HCT116 (cell line): ENCODE measurements at regions not wholly inside any gene's neighbourhood (a gene's known extent, or its start where the extent isn't known, plus 50 kb on each side); places are given as distances from the start of the nearest gene placed in this dataset.

ENCODE experiments used
- ATAC-seq: fragments of 200-7000 bp; cut with Tn5 transposase; 2 replicates; pipeline ENCODE4 v1.9.1; 2020; ENCODE audit warnings: mild to moderate bottlenecking, moderate library complexity
- BruUV-seq: library from RNA; stranded (reverse); fragments of 400-500 nt; replicated peaks from 2 replicates; lab custom pipeline; 2021; lab: Mats Ljungman, UMichigan
- CTCF ChIA-PET: fragments of 300-600 bp; sonication (Branson Sonifier 250); formaldehyde crosslinking; loops from one replicate; lab custom pipeline; 2021; ENCODE audit warnings: antibody characterized with exemption; lab: Charles Lee
- POLR2A ChIA-PET: fragments of 300-600, 350-600 bp; sonication (Branson Sonifier 250); formaldehyde crosslinking; loops from one replicate; lab custom pipeline; 2021; ENCODE audit warnings: antibody characterized with exemption; lab: Charles Lee
- RAD21 ChIA-PET, 2 experiments: fragments of 300-600 bp; sonication (Branson Sonifier 250); formaldehyde crosslinking; loops; one replicate each; lab custom pipeline; 2023; ENCODE audit warnings: low total read pairs in 2 of 2; ENCODE audit not compliant: uncharacterized antibody in 2 of 2, unreplicated experiment in 2 of 2, low non-redundant PET in 1 of 2; lab: Charles Lee
- DNase-seq: peaks from one replicate; pipeline ENCODE4 v3.0.0-alpha.2; 2010; ENCODE audit warnings: low read depth, low spot score
- H2AFZ ChIP-seq: fragments of 200-600 bp; shearing (Covaris generic), sonication (generic); 2 replicates; pipeline ENCODE4 v1.6.1; 2017; ENCODE audit warnings: low read depth, mixed run types, mixed read lengths, antibody characterized with exemption, low read length; ENCODE audit not compliant: poor library complexity, severe bottlenecking
- H3K27ac ChIP-seq: 2 replicates; pipeline ENCODE4 v1.5.1; 2012; ENCODE audit warnings: low read depth, low read length
- H3K27me3 ChIP-seq: fragments of 200-600 bp; sonication (generic); 2 replicates; pipeline ENCODE4 v1.6.1; 2016; ENCODE audit warnings: mixed run types, low read length, mixed read lengths; ENCODE audit not compliant: insufficient read depth
- H3K36me3 ChIP-seq, 2 experiments: fragments of 200-500 bp in 1 of 2; fragments of 200-600 bp in 1 of 2; sonication (Bioruptor generic) in 1 of 2; sonication (generic) in 1 of 2; 2 replicates each; pipeline versions ENCODE4 v1.5.1 to v1.6.1; 2014 to 2016; ENCODE audit warnings: low read length in 2 of 2, inconsistent platforms in 1 of 2, mixed read lengths in 1 of 2, mixed run types in 1 of 2; ENCODE audit not compliant: insufficient read depth in 2 of 2, control insufficient read depth in 1 of 2
- H3K4me1 ChIP-seq, 2 experiments: fragments of 200-600 bp in 1 of 2; sonication (generic) in 1 of 2; 2 replicates each; pipeline versions ENCODE4 v1.5.1 to v1.6.1; 2012 to 2017; ENCODE audit warnings: low read length in 2 of 2, inconsistent platforms in 1 of 2, mild to moderate bottlenecking in 1 of 2, mixed read lengths in 1 of 2, mixed run types in 1 of 2, moderate library complexity in 1 of 2; ENCODE audit not compliant: insufficient read depth in 2 of 2, control insufficient read depth in 1 of 2
- H3K4me2 ChIP-seq: fragments of 200-600 bp; sonication (generic); 2 replicates; pipeline ENCODE4 v1.6.1; 2017; ENCODE audit warnings: mixed run types, low read length, mixed read lengths
- H3K4me3 ChIP-seq, 2 experiments: fragments of 200-600 bp in 1 of 2; sonication (generic) in 1 of 2; replicated peaks in 1 of 2; 2 replicates each; pipeline ENCODE4 v1.5.1; 2011 to 2016; ENCODE audit warnings: low read length in 2 of 2, control low read depth in 1 of 2, low read depth in 1 of 2, mild to moderate bottlenecking in 1 of 2, mixed read lengths in 1 of 2, mixed run types in 1 of 2
- H3K79me2 ChIP-seq: fragments of 200-600 bp; sonication (generic); 2 replicates; pipeline ENCODE4 v1.6.1; 2017; ENCODE audit warnings: mild to moderate bottlenecking, mixed run types, low read length, moderate library complexity, mixed read lengths; ENCODE audit not compliant: insufficient read depth
- H3K9ac ChIP-seq: fragments of 200-600 bp; sonication (generic); 2 replicates; pipeline ENCODE4 v1.6.1; 2016; ENCODE audit warnings: low read length, mixed read lengths
- H3K9me2 ChIP-seq: fragments of 200-600 bp; sonication (generic), shearing (Covaris generic); 2 replicates; pipeline ENCODE4 v1.6.1; 2017; ENCODE audit warnings: mixed run types, mild to moderate bottlenecking, moderate library complexity; ENCODE audit not compliant: insufficient read depth
- H3K9me3 ChIP-seq, 2 experiments: fragments of 200-500 bp in 1 of 2; fragments of 200-600 bp in 1 of 2; sonication (Bioruptor generic) in 1 of 2; sonication (generic) in 1 of 2; 2 replicates each; pipeline ENCODE4 v1.6.1; 2014 to 2017; ENCODE audit warnings: low read length in 2 of 2, mixed read lengths in 2 of 2, inconsistent platforms in 1 of 2, low read depth in 1 of 2, mild to moderate bottlenecking in 1 of 2, mixed run types in 1 of 2, moderate library complexity in 1 of 2; ENCODE audit not compliant: control insufficient read depth in 1 of 2, insufficient read depth in 1 of 2
- H4K20me1 ChIP-seq: fragments of 200-600 bp; sonication (generic), shearing (Covaris generic); 2 replicates; pipeline ENCODE4 v1.6.1; 2017; ENCODE audit warnings: mixed run types, mild to moderate bottlenecking, moderate library complexity; ENCODE audit not compliant: insufficient read depth
- CBX3 ChIP-seq: IDR thresholded peaks from 2 replicates; pipeline ENCODE4 v1.6.1; 2012; ENCODE audit warnings: low read depth
- CEBPB ChIP-seq: IDR thresholded peaks from 2 replicates; pipeline ENCODE4 v1.6.1; 2012; ENCODE audit warnings: low read depth
- CTCF ChIP-seq, 3 experiments: fragments of 200-600 bp in 1 of 3; sonication (generic) in 1 of 3; IDR thresholded peaks in 2 of 3; conservative IDR thresholded peaks in 1 of 3; 2 replicates each; pipeline ENCODE4 v1.5.1; 2012 to 2017; ENCODE audit warnings: low read depth in 2 of 3, low read length in 2 of 3, antibody characterized with exemption in 1 of 3, borderline replicate concordance in 1 of 3, control low read depth in 1 of 3, mild to moderate bottlenecking in 1 of 3, mixed read lengths in 1 of 3, mixed run types in 1 of 3, moderate library complexity in 1 of 3; ENCODE audit not compliant: insufficient read depth in 1 of 3
- EGR1 ChIP-seq: IDR thresholded peaks from 2 replicates; pipeline ENCODE4 v1.6.1; 2012; ENCODE audit warnings: low read depth
- EZH2phosphoT487 ChIP-seq: fragments of 200-600 bp; IDR thresholded peaks from 2 replicates; pipeline ENCODE4 v1.6.1; 2018; ENCODE audit warnings: antibody characterized with exemption, borderline replicate concordance
- JUND ChIP-seq: IDR thresholded peaks from 2 replicates; pipeline ENCODE4 v1.6.1; 2012
- REST ChIP-seq: IDR thresholded peaks from 2 replicates; pipeline ENCODE4 v1.6.1; 2012; ENCODE audit warnings: low read depth
- SP1 ChIP-seq: IDR thresholded peaks from 2 replicates; pipeline ENCODE4 v1.6.1; 2012; ENCODE audit warnings: low read depth
- SRF ChIP-seq: IDR thresholded peaks from 2 replicates; pipeline ENCODE4 v1.6.1; 2012; ENCODE audit warnings: low read depth
- TCF7L2 ChIP-seq: IDR thresholded peaks from 2 replicates; pipeline ENCODE4 v1.7.0; 2011; ENCODE audit warnings: borderline replicate concordance, inconsistent platforms; ENCODE audit not compliant: insufficient read depth, insufficient read length; ENCODE audit errors: extremely low read depth
- YY1 ChIP-seq: IDR thresholded peaks from 2 replicates; pipeline ENCODE4 v1.6.1; 2011; ENCODE audit warnings: low read length, low read depth, moderate library complexity, mild to moderate bottlenecking; ENCODE audit not compliant: insufficient replicate concordance; ENCODE audit errors: extremely low read depth
- ZBTB33 ChIP-seq: IDR thresholded peaks from 2 replicates; pipeline ENCODE4 v1.6.1; 2011; ENCODE audit warnings: mild to moderate bottlenecking, low read length, moderate library complexity; ENCODE audit not compliant: insufficient replicate concordance; ENCODE audit errors: extremely low read depth
- ZFX ChIP-seq: fragments of 450-650 bp; IDR thresholded peaks from 2 replicates; pipeline ENCODE4 v1.6.1; 2017
- ZNF274 ChIP-seq: fragments of 200-500 bp; sonication (Bioruptor generic); IDR thresholded peaks from 2 replicates; pipeline ENCODE4 v1.6.1; 2014; ENCODE audit warnings: mild to moderate bottlenecking, low read depth, low read length, inconsistent platforms
- intact Hi-C: fragments of 100-400 bp; cut with micrococcal nuclease; formaldehyde crosslinking; loops from 2 replicates; pipeline ENCODE4 v1.10.0; 2022

- TF ChIP-seq ZNF274 (no peak), EZH2phosphoT487 (no peak), TCF7L2 (no peak), CTCF (IDR thresholded peaks at IDR 0.05 in 2 of 3, conservative IDR thresholded peaks at IDR 0.05 in 1 of 3; ENCODE audit: borderline replicate concordance in 1 of 3, insufficient read depth in 1 of 3, low read depth in 2 of 3, low read length in 2 of 3) (no peak), EGR1 (no peak), JUND (no peak), CBX3 (no peak), YY1 (no peak), CEBPB (no peak), ZBTB33 (no peak), REST (no peak), SP1 (no peak), SRF (no peak), ZFX (no peak)
- RAD21 ChIA-PET = no interaction called here
These were observed 372.5 kb downstream of the GALR1 start for GRCh38 chr18:77622009-77622692.

More at GRCh38 chr18:77622009-77622692, 372.5 kb downstream of the GALR1 start:
- CTCF ChIA-PET = no interaction called here
- no peaks in the 10 kb centered on the region for H3K79me2 ChIP-seq
- H3K9ac ChIP-seq = no peak overlapping the region
- DNase-seq (no peak), ATAC-seq (no peak)
- no peaks in the 10 kb centered on the region for H3K27me3 ChIP-seq
- H3K4me2 ChIP-seq = no peak overlapping the region
- POLR2A ChIA-PET = no interaction called here
- no peaks in the 10 kb centered on the region; a peak in 1 of 4 replicates for H3K9me3 ChIP-seq
- no peaks in the 10 kb centered on the region for H3K9me2 ChIP-seq
- no peaks in the 10 kb centered on the region for H3K4me1 ChIP-seq
- no peak overlapping the region for H2AFZ ChIP-seq
- no TSS peak for BruUV-seq
- no peaks in the 10 kb centered on the region for H4K20me1 ChIP-seq
- H3K36me3 ChIP-seq = no peaks in the 10 kb centered on the region
- no peak overlapping the region for H3K27ac ChIP-seq
- intact Hi-C loops = no loop called here
- H3K4me3 ChIP-seq = no peak overlapping the region
